A172 (cell line): ENCODE measurements at regions not wholly inside any gene's neighbourhood (a gene's known extent, or its start where the extent isn't known, plus 50 kb on each side); places are given as distances from the start of the nearest gene placed in this dataset.
A peak's percentile ranks its signal among the peaks of the same experiment; 100 is the strongest.
"Not testable (repeated sequence)": the region's sequence is repeated elsewhere in the genome, so short reads cannot be mapped to it uniquely, and the experiment has no call there.

Experiments used
- DNase-seq: peaks from one replicate; pipeline ENCODE4 v3.0.0-alpha.2; 2015; ENCODE audit warnings: low spot score

DNA sequence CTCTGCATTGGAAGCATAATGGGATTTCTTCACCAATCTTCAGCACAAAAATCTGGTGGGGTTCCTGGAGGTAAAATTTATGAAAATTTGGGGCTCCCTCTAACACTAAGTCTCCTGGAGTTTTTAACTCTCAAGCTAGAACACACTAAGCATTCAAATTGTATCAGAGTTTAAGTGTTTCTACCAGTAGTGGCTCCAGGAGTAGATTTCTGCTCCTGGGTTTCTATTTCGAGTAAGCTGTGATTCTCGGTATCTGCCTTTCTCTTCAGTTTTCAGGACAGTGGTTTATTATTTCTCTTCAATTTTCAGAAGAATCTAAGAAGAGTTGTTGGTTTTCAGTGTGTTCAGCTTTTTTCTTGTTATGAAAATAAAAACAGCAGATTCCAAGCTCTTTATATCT, 566.4 kb upstream of the KCND2 start:
- no peak for DNase-seq

DNA sequence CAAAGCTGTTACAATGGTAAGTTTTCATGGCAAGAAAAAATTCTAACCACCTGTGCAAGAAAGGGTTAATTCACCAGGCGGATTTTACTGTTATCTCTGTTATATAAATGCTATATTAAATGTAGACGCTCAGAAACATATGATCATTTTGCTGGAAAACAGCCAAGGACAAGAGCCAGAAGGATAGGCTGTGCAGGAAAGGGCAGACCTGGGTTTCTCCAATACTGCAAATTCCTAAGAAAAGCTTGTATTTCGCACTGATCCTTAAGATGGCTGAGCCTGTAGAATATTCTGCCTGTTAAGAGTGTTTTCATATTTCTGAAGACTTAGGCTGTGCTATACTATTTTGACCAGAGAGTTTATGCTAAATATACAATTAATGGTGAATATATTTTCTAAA, 564.1 kb upstream of the KCND2 start:
- DNase-seq: no peak

DNA sequence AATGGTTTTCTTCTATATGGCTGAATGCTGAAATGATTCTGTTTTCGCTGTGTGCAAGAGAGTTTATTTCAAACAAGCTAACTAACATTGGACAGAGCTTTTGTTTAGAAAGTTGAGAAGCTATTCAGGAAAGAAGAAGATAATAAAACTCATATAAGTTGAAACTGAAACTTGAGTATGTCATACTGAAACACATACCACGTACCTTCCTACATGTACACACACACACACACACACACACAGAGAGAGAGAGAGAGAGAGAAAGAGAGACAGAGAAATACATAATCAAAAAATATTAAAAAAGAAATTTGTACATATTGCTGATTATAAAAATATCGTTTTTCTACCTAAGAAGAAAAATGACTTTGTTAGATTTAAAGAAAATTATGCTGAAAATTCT, 561.9 kb upstream of the KCND2 start:
- DNase-seq: no peak

DNA sequence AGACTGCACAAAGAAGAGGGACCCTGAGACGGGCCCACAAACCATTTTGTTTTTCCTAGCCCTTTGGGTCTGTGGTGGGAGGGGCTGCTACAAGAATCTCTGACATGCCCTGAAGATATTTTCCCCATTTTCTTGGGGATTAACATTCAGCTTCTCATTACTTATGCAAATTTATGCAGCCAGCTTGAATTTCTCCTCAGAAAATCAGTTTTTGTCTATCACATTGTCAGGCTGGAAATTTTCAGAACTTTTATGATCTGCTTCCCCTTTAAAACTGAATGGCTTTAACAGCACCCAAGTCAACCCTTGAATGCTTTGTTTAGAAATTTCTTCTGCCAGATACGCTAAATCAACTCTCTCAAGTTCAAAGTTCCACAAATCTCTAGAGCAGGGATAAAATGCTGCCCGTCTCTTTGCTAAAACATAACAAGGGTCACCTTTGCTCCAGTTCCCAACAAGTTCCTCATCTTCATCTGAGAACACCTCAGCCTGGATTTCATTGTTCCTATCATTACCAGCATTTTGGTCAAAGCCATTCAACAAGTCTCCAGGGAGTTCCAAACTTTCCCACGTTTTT, 560.0 kb upstream of the KCND2 start:
- DNase-seq: no peak

DNA sequence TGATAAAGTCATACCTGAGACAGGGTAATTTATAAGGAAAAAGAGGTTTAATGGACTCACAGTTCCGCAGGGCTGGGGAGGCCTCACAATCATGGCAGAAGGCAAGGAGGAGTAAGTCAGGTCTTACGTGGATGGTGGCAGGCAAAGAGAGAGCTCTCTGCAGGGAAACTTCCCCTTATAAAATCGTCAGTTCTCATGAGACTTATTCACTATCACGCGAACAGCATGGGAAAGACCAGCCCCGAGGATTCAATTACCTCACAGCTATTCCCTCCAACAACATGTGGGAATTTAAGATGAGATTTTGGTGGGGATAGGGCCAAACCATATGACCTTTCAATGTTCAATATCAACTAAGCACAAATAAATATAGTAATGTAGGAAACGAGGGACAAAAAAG, 559.4 kb upstream of the KCND2 start:
- no peak for DNase-seq

DNA sequence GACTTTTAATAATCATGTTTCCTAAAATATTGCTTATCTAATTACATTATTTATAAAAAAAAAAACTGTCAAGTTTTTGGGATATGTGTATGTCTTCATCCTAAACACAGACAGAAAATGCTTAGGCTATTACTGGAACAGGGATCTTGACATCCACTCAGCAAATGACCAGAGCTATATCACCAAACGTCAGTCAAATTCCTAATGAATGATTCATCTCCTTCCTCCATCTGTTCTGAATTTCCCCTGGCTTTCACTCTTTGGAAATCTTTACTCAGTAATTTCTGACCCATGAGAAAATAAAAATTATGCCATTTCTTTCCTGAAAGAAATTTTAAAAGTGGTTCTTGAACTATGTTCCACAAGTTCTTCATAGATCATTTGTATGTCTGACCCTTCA, 552.4 kb upstream of the KCND2 start:
- DNase-seq: peak; percentile 81

DNA sequence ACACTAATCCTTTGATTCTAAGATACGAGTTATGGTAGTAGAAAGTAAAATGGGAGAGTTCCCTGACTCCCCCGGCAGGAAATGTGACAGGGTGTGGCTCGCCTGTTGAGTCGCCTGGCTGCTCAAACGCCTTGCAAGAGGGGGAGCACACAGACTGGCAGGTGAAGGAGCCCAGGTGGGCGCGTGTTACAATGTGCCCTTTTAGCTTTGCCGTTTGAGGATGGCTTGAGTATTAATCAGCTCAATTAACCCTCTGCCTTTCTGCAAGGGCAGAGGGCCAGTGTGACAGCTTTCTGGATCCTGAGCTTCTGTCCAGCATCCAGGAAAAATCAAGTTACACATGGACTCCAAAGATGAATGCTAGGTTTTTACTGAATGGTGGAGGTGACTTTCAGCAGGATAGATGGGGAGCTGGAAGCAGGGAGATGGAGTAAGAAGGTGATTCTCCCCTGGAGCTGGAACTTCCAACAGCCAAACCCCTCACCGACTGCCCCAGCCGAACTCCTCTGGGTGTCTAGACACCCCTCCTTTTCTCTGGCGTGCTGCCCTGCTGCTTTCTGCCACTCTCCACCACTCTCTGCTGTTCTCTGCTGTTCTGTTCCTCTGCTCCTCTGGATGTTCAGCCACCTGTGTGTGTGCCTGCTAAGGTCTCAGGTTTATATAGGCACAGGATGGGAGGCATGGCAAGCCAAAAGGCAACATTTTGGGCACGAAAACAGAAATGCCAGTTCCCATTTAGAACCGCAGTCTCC, 548.8 kb upstream of the KCND2 start:
- DNase-seq: peak; percentile 4

DNA sequence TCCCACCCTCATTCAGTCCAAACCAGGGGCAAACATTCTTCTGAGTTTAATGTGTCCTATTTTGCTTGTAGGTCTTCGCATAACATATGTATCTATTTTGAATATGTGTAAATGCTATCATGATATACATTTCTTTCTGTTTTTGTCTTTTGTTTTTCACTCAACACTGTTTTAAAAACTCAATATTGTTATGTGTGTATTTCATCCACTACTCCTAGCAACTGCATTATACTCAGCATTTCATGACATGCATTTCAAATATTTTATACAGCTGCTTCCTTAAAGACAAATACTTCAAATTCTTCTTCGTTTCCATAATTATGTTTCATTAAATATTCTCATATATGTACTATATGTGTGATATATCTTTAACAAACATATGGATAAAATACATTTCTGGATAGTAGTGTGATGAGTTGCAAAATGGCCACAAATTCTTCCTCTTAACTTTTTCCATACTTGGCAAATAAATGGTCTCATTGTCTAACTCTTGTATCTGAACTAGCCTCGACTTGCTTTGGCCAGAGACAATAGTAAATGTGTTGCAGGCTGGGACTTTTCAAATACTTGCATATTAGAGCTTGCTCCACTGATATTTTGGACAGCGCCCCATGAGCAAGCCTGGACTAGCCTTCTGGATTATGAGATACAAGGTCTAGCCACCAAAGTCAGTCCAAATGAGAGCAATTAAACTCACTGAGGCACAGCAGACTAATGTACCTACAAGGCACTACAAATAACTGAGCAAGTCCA, 539.7 kb upstream of the KCND2 start:
- DNase-seq: no peak

DNA sequence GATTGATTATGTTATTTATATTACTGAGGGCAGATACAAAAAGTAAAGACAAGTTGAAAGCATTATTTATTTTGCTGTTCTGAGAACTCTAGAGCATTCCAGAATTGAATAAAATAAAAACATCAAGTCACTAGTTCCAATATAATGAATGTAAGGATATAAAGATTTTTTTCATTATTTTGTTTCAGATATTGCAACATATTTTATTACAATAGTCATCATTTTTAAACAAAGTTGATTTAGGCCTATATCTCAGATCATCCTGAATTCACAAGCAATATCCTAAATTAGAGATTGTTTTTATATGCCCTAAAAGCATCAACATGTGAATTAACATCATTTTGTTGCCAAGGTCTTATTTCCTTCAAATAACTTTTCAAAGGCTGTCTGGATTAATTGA, 535.6 kb upstream of the KCND2 start:
- DNase-seq: no peak

DNA sequence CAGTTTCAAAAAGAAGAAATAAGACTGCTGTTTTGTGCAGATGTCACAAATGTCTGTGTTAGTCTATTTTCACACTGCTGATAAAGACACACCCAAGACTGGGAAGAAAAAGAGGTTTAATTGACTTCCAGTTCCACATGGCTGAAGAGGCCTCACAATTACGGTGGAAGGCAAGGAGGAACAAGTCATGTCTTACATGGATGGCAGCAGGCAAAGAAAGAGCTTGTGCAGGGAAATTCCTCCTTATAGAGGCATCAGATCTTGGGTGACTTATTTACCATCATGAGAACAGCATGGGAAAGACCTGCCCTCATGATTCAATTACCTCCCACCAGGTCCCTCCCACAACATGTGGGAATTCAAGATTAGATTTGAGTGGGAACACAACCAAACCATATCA, 527.7 kb upstream of the KCND2 start:
- DNase-seq: not testable (repeated sequence)

DNA sequence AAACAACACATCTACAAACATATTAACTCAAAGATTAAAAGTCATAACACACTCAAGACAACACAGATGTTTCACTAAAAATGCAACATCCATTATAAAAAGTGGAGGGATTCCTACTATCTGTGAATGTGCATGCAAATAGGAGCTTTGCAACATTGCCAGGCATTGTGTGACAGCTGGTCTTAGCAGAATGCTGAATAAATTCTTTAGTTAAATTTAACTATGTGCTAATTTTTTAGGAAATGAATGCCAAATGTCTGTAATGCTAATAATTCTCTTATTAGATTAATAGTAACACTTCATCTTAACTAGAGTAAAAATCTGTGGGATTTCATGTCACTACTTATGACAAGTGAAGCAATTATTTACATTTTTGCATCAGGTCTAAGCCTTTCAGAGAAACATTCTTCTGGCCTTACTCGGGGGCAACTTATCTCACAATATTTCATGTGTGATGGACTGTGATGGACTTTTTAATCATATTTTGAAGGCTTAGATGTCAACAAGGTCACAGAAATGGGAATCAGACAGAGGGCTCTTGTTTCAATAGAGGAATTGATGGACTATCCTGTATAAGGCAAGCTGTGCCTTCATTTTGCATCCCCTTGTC, 524.6 kb upstream of the KCND2 start:
- DNase-seq: no peak

DNA sequence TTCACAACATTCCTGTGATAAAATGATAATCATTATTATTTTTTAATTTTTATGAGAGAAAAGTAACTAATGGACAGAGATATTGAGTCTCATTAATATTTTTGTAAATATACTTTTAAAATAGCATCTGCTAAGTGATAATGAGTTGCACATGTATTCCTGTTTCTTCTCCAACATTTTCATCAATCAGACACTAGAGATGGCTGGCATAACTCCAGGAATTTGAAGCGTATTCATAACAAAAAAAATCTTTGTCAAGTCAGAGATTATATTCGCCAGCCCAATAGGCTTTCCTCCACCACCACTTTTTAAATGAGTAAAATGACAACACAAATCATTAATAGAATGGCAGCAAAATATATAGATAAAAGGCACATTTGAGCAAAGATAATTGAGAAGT, 524.0 kb upstream of the KCND2 start:
- DNase-seq: no peak

DNA sequence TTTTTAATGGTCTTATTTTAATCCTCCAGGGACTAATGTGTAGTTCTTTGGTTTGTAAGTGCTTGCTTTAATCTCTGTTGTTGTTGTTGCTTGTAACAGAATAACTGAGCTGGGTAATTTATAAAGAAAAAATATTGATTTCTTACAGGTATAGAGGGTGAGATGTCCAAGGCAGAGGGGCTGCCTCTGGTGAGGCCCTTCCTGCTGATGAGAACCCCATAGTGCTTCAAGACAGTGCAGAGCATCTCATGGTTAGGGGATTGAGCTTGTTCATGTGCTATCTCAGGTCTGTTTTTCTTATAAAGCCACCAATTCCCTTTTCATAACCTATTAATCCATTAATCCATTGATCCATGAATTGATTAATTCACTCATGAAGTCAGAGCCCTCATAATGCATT, 516.3 kb upstream of the KCND2 start:
- no peak for DNase-seq

DNA sequence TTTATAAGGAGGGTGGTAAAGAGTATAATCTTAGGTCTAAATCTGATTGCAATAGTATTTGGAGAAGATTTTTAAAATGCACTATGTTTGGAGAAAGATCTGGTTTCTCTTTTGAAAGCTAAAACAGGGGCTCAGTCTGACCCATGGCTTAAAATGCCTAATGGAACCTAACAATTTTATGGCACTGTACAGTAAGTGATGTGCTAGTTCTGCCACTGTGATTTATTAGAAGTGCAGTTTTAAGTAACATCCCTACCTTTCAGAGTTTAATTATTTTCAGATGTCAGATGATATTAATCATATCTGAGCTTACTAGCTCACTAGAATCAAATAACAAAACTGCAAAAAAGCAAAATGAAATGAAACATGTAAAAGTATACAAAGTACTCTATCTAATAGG, 514.7 kb upstream of the KCND2 start:
- DNase-seq: no peak

DNA sequence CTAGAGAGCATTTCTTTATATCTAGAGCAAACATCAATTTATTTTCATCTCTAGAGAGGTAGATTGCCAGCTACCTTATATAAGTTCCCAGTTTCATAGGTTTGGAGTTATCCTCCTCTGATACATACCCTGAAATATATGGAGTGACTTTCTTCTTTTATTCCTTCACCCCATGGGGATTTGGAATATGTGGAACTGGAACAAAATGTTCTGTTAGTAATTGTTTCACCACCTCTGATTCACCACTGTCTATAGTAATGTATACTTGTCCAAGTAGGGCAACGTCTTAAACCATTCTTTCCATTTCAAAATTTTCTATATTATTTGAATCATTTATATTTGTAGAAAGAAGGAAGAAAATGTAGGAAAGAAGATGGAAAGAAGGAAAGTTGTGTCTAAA, 511.2 kb upstream of the KCND2 start:
- no peak for DNase-seq

DNA sequence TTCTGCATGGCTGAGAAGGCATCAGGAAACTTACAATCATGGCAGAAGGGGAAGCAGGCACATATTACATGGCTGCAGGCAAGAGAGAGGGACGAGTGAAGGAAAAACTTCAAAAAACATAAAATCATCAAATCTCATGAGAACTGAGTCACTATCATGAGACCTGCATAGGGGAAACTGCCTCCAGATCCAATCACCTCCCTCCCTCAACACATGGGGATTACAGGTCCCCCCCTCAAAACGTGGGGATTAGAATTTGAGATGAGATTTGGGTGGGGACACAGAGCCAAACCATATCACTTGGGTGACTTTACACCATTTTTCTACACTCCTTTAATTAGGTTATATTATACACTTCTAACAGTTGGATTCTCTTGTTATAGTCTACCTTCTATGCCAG, 490.7 kb upstream of the KCND2 start:
- no peak for DNase-seq

DNA sequence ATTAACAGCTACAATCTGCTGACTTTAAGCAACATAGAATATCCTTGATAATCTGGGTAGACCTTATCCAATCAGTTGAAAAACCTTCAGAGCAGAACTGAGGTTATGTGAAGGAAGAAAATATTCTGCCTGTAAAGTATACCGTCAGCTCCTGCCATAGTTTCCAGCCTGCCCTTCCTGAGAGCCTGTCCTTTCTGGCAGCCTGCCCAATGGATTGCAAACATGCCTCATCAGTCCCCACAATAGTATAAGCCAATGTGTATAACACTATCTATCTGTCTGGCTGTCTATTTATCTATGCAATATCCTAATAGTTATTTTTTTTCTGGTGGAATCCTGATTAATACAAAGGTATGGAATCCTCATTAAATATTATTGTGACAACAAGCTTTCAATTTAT, 489.2 kb upstream of the KCND2 start:
- no peak for DNase-seq

DNA sequence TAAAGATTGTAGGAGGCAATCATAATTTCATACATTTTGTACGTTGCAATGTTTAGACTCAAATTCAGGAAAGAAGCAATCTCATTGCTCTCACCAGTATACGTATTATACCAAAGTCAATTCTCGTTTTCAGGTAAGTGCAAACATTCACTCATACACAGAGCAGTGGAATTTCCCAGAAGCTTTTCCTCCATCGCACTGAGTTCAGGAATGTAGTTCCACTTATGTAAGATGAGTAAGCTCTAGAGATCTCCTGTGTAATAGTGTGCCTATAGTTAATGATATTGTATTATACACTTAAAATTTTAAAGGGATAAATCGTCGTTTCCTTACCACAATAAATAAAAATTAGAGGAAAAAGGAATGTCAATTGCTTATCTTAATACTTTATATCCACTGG, 470.8 kb upstream of the KCND2 start:
- peak; percentile 6 for DNase-seq

DNA sequence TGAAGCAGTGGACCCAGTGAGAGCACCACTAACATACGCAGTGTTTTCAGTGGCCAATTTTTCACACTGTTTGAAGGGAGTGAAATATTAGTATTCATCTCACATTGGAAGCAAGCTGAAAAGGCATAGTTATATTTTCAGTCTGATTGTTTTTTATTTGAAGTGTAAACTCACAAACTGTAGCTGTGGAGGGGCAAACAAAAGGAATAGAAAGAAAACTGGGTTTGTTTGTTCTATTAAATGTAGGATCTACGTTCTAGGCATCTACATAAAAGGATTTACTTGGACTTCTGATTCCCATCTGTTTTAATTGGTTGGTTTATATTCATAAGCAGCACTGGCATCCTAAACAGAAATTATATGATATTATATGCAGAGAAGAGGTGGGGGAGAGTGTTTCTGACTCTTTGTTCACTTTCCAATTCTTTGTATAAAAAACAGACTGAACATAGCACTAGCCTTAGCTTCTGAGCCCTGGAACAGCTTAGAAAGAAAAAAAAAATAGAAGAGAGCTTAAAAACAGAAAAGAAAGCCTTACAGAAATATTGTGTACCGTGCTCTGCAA, 447.8 kb upstream of the KCND2 start:
- no peak for DNase-seq

DNA sequence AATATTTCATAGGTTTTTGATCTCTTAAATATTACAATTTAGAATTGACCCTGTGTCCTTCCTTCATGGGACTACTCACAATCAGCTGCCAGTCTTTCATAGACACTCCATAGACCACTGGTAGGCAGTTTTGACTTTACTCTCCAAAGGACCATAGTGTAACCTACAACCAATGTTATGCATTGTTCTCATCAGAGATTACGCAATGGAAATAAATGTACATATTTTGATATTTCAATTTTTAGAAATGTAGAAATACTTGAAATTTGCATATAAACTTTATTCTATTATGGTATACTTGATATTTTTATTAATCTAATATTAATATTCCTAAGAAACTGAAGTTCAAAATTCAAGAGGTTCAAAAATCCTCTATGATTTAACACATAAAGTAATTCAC, 446.4 kb upstream of the KCND2 start:
- DNase-seq: no peak

DNA sequence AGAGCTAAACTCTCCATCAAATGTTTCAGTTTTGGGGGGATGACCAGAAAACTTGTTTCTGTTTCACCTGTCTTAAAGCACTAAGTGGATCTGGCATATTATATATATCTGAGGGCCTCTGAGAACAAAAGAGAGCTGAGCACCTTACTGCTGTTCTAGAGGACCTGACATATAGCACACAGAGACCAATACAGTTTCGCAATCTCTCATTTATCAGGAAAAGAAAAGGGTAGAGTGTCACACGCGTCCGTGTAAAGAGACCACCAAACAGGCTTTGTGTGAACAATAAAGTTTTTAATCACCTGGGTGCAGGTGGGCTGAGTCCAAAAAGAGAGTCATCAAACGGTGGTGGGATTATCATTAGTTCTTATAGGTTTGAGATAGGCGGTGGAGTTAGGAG, 434.5 kb upstream of the KCND2 start:
- no peak for DNase-seq

DNA sequence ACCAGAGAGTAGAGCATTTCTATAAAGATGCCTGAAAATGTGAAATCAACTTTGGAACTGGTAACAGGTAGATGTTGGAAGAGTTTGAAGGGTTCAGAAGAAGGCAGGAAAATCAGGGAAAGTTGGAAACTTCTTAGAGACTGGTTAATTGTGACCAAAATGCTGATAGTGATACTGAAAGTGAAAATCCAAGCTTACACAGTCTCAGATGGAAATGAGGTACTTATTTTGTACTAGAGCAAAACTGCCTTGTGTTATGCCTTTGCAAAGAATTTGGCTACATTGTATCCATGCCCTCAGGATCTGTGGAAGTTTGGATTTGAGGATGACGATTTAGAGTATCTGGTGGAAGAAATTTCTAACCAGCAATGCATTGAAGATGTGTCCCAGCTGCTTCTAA, 430.6 kb upstream of the KCND2 start:
- DNase-seq: no peak

DNA sequence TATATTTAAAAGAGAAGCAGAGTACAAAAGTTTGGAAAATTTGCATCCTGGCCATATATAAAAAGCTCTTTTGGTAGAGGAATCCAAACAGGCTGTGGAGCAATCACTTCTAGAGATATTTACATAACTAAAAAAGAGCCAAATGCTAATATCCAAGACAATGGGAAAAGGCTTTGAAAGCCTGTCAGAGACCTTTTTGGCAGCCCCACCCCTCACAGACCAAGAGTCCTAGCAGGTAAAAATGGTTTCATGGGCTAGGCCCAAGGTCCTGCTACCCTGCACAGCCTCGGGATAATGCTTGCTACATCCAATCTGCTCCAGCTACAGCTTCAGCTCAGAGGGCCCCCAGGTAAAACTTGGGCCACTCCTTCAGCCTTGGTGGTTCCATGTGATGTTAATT, 430.2 kb upstream of the KCND2 start:
- DNase-seq: no peak
